HepG2 (cell line): ENCODE measurements at regions not wholly inside any gene's neighbourhood (a gene's known extent, or its start where the extent isn't known, plus 50 kb on each side); places are given as distances from the start of the nearest gene placed in this dataset.

Experiments used
- ATAC-seq: fragments of 200-7000 bp; cut with Tn5 transposase; 3 replicates; pipeline ENCODE4 v1.9.1; 2020; ENCODE audit warnings: mild to moderate bottlenecking, moderate library complexity
- BruUV-seq: library from RNA; stranded (reverse); fragments of 400-500 nt; replicated peaks from 2 replicates; lab custom pipeline; 2021; lab: Mats Ljungman, UMichigan
- CTCF ChIA-PET: fragments of 300-600 bp; formaldehyde crosslinking; extraction: SDS; loops from one replicate; lab custom pipeline; 2021; ENCODE audit warnings: low total read pairs, inconsistent platforms, low intra/inter-chr PET ratio; lab: Yijun Ruan, JAX
- POLR2A ChIA-PET: fragments of 350-600 bp; sonication (Branson Sonifier 250); formaldehyde crosslinking; loops from one replicate; lab custom pipeline; 2020; ENCODE audit warnings: antibody characterized with exemption, inconsistent platforms; lab: Yijun Ruan, JAX
- DNase-seq: peaks from one replicate; pipeline ENCODE4 v3.0.0-alpha.2; 2015; ENCODE audit warnings: low spot score
- FAIRE-seq: peaks from 3 replicates; lab custom pipeline; 2011; peaks lifted over from hg19 to GRCh38; lab: Jason Lieb, UNC
- H2AFZ ChIP-seq: one replicate; pipeline ENCODE4 v1.6.1; 2011; ENCODE audit warnings: low read length, inconsistent platforms
- H3K27ac ChIP-seq: fragments of 300-600 bp; 3 replicates; pipeline ENCODE4 v1.8.0; 2011; ENCODE audit warnings: mixed run types, mild to moderate bottlenecking, mixed read lengths, low read length, inconsistent platforms; ENCODE audit not compliant: insufficient read depth; ENCODE audit errors: extremely low read length
- H3K27me3 ChIP-seq, 2 experiments: fragments of 200-600 bp in 1 of 2; 2 replicates in 1 of 2; 3 replicates in 1 of 2; pipeline versions ENCODE4 v1.6.0 to v1.8.0; 2011; ENCODE audit warnings: low read length in 2 of 2, mild to moderate bottlenecking in 2 of 2, moderate library complexity in 2 of 2, inconsistent platforms in 1 of 2; ENCODE audit not compliant: insufficient read depth in 2 of 2, control insufficient read depth in 1 of 2
- H3K36me3 ChIP-seq, 2 experiments: fragments of 200-600 bp in 1 of 2; replicated peaks in 1 of 2; 2 replicates in 1 of 2; 3 replicates in 1 of 2; pipeline versions ENCODE4 v1.5.1 to v1.8.0; 2011; ENCODE audit warnings: low read length in 2 of 2, inconsistent platforms in 1 of 2; ENCODE audit not compliant: insufficient read depth in 2 of 2, control insufficient read depth in 1 of 2
- H3K4me1 ChIP-seq: 2 replicates; pipeline ENCODE4 v1.5.1; 2012; ENCODE audit warnings: low read length, inconsistent platforms; ENCODE audit not compliant: insufficient read depth
- H3K4me2 ChIP-seq: 2 replicates; pipeline ENCODE4 v1.6.0; 2011; ENCODE audit warnings: low read depth, low read length, inconsistent platforms
- H3K4me3 ChIP-seq, 3 experiments: fragments of 200-600 bp in 1 of 3; sonication (generic), shearing (Covaris generic) in 1 of 3; replicated peaks in 1 of 3; 2 replicates each; pipeline ENCODE4 v1.5.1; 2011 to 2016; ENCODE audit warnings: low read length in 3 of 3, inconsistent platforms in 2 of 3, low read depth in 2 of 3, mild to moderate bottlenecking in 2 of 3, control low read depth in 1 of 3, mixed read lengths in 1 of 3; ENCODE audit not compliant: insufficient read depth in 1 of 3
- H3K79me2 ChIP-seq: one replicate; pipeline ENCODE4 v1.6.1; 2011; ENCODE audit warnings: low read length, inconsistent platforms; ENCODE audit not compliant: insufficient read depth
- H3K9ac ChIP-seq: 2 replicates; pipeline ENCODE4 v1.6.0; 2011; ENCODE audit warnings: mild to moderate bottlenecking, low read depth, low read length, inconsistent platforms; ENCODE audit not compliant: insufficient read depth
- H3K9me3 ChIP-seq: 2 replicates; pipeline ENCODE4 v1.5.1; 2012; ENCODE audit warnings: mild to moderate bottlenecking, low read length
- H4K20me1 ChIP-seq: 2 replicates; pipeline ENCODE4 v1.6.0; 2011; ENCODE audit warnings: inconsistent platforms, mild to moderate bottlenecking, low read length, moderate library complexity; ENCODE audit not compliant: insufficient read depth
- AKNA ChIP-seq: sonication (generic); formaldehyde crosslinking; IDR thresholded peaks from 2 replicates; pipeline ENCODE4 v1.4.0; 2020; ENCODE audit warnings: missing genetic modification reagents, borderline replicate concordance
- ZBTB20 ChIP-seq: sonication (generic); formaldehyde crosslinking; IDR thresholded peaks from 2 replicates; pipeline ENCODE4 v1.8.1; 2023; ENCODE audit warnings: missing genetic modification reagents, low read depth, mild to moderate bottlenecking, borderline replicate concordance
- ZNF441 ChIP-seq: sonication (generic); formaldehyde crosslinking; IDR thresholded peaks from 2 replicates; pipeline ENCODE4 v1.7.0; 2021; ENCODE audit warnings: missing genetic modification reagents, borderline replicate concordance
- ZNF546 ChIP-seq: sonication (generic); formaldehyde crosslinking; conservative IDR thresholded peaks from 2 replicates; pipeline ENCODE4 v1.8.1; 2023; ENCODE audit warnings: mild to moderate bottlenecking, missing genetic modification reagents
- ZNF879 ChIP-seq: sonication (generic); formaldehyde crosslinking; IDR thresholded peaks from 2 replicates; pipeline ENCODE4 v1.8.1; 2023; ENCODE audit warnings: missing genetic modification reagents
- WGBS: methylation state at CpG from one replicate; pipeline ENCODE4 v1.1.6; 2017; ENCODE audit warnings: low lambda C conversion rate; 5-methylcytosine and 5-hydroxymethylcytosine counted together
- in situ Hi-C: cut with HindIII; loops from 2 replicates; pipeline ENCODE4 v1.10.0; 2017; ENCODE audit warnings: low pct_unique_long_range_greater_than_20kb; ENCODE audit not compliant: extremely low pct_ligation_motif_present
- intact Hi-C: fragments of 100-400 bp; cut with micrococcal nuclease; formaldehyde crosslinking; loops from one replicate; pipeline ENCODE4 v1.10.0; 2022; ENCODE audit not compliant: unreplicated experiment

DNA sequence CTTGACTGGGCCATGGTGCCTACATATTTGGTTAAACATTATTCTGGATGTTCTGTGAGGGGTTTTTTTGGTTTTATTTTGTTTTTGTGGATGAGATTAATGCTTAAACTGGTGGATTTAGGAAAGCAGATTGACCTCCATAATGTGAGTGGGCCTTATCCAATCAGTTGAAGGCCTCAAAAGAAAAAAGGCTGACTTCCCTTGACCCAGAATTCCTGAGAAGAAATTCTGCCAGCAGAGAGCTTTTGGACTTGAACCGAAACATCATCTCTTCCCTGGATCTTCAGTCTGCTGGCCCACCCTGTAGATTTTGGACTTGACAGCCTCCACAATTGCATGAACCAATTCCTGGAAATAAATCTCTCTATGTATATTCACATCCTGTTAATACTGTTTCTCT is 94.4 kb downstream of the ADRA2A start:
- H3K9ac ChIP-seq: no peak overlapping the region
- ChIA-PET CTCF (no interaction called here), POLR2A (no interaction called here)
- H3K27ac ChIP-seq: no peak overlapping the region
- no peaks in the 10 kb centered on the region for H3K36me3 ChIP-seq
- ATAC-seq: no peak
- H3K27me3 ChIP-seq: no peaks in the 10 kb centered on the region
- no peaks in the 10 kb centered on the region for H3K79me2 ChIP-seq
- H2AFZ ChIP-seq: no peak overlapping the region
- BruUV-seq: no TSS peak
- H3K4me3 ChIP-seq: no peak overlapping the region
- no peaks in the 10 kb centered on the region for H3K9me3 ChIP-seq
- in situ Hi-C loops (no loop called here), intact Hi-C loops (no loop called here)
- TF ChIP-seq ZNF441 (CRISPR knock-in tag) (no peak), ZNF546 (CRISPR knock-in tag) (no peak), AKNA (CRISPR knock-in tag) (no peak), ZNF879 (no peak), ZBTB20 (CRISPR knock-in tag) (no peak)
- DNase-seq: no peak
- no peak overlapping the region for H3K4me2 ChIP-seq
- 0% methylated on average over 1 of the region's 1 CpG for WGBS
- no peaks in the 10 kb centered on the region for H4K20me1 ChIP-seq
- H3K4me1 ChIP-seq: no peaks in the 10 kb centered on the region
- no peak for FAIRE-seq
